ELR (cell line): ENCODE measurements at regions not wholly inside any gene's neighbourhood (a gene's known extent, or its start where the extent isn't known, plus 50 kb on each side); places are given as distances from the start of the nearest gene placed in this dataset.

Experiments used
- DNase-seq: peaks from one replicate; pipeline ENCODE4 v3.0.0-alpha.2; 2015; ENCODE audit warnings: low read depth

DNA sequence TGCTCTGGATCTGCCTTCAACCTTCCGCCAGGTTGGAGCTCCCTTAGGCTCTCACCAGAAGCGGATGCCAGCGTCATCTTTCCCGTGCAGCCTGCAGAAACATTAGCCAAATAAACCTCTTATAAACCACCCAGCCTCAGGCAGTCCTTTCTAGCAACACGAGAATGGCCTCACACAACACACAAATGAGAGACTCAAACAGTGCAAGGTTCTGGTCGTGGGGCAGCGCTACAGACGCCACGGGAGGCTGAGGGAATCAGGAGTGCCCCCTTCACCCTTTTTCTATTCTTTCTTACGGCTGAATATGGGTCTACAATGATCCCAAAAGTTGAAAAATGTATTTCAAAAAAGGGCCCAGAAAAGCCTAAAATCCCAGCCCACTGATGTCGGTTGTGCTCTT, 96.4 kb downstream of the FOXL3 start:
- DNase-seq, result no peak

DNA sequence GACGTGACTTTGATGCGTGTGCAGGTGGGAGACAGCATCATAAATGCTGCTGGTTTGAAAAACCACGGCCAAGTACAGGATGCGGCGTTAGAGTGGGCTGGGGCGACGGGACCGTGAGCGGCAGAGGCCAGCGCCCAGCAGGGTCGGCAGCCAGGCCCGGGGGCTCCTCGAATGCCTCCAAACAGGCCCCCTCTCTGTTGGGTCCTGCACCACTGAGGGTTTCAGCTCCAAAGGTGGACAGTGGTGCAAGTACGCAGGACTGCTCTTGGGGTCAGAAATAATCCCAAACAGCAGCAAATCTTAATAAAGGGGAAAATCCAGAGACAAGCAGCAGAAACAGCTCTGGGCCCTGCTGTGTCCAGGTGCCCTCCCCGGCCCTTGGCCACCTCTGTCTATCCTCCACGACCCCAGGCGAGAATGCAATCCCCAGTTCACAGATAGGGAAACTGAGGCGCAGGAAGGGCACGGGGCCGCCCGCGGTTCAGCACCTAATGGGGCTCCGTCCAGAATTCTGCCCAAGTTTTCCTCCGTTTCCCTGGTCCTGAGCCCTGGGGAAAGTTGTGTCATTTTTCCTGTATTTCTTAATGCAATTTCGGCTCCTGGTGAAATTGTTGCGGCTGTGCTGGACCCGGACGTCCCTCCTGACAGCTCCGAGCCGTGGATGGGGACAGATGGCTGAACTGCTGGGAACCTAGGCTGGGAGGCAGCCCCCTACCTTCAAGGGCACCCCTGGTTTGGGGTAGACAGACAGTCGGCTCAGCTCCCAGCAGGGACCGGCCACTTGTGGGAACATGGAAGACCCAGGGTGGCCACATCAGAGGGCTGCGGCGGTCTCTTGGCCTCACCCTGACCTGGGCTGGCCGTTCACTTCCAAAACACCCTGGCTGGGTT, 97.4 kb downstream of the FOXL3 start:
- DNase-seq, result no peak

DNA sequence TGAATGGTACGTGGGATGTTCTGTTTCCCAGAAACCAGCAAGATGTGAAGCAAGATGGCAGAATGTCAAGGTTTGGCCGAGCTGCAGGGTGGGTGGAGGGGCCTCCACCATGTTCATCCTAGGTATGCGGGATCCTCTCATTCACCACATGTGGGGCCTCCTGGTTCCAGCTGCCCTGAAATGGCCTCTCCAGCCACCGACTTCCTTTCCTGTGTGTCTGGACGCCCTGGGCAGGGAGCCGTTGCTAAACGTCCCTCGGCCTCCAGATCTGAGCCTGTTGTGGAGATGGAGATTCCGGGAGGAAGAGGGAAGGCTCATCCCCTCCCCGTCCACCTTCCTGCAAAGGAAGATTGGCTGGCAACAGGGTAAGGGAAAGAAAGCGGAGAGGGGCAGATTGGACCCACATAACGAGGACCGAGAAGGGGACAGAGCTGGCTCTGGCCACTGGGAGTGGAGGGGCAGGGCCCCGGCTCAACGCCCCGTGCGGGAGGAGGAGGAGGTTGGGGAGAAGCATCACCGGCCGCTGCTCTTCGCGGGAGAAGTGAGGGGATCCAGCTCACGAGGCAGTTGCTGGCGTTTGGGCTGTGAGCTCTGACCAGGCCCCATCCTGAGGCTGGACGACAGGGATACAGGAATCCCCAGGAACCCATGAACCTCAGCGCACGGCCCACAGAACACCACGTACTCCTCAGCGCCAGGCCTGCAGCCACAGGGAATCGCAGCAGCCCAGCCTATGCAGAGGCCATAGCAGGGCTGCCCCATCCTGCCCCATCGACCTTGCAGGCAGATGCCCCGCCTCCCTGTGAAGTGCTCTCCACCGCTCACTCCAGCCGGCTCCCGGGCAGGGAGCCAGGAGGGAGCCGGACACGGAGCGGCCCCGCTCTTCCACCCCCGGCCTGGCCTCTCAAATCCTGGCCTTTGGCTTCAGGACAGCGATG, 98.3 kb downstream of the FOXL3 start:
- no peak for DNase-seq

DNA sequence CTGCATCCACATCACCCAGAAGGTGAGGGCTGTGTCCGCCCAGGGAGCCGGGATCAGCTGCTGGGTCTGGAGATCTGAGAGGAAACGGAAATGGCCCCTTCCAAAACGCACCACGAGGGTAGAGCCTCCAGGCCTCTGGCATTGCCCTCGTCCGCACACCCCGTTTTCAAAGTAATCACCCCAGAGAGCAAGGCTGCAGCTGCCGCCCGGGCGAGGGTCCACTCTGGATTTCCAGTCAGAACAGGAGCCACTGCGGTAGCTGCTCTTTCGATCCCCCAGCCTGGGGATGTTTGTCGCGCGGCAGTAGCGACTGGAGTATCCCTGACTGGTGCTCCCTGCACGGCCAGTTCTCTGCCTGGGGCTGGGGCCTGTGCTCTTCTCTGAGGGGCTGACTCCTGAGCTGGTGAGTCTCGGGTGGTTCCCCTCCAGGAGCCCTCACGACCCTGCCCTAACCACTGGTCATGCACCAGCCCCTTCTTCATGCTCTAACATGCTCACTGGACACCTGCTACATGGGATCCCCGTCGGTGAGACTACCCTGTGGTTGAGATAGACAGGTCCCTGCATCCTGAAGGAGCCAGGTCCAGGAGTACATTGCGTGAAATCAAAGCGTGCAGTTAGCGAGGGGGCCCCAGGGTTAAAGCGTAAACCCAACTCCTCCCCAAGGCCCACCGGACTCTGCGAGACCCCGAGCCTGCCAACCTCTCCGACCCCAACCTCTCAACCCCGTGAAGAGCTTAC, 99.2 kb downstream of the FOXL3 start:
- DNase-seq, result no peak

DNA sequence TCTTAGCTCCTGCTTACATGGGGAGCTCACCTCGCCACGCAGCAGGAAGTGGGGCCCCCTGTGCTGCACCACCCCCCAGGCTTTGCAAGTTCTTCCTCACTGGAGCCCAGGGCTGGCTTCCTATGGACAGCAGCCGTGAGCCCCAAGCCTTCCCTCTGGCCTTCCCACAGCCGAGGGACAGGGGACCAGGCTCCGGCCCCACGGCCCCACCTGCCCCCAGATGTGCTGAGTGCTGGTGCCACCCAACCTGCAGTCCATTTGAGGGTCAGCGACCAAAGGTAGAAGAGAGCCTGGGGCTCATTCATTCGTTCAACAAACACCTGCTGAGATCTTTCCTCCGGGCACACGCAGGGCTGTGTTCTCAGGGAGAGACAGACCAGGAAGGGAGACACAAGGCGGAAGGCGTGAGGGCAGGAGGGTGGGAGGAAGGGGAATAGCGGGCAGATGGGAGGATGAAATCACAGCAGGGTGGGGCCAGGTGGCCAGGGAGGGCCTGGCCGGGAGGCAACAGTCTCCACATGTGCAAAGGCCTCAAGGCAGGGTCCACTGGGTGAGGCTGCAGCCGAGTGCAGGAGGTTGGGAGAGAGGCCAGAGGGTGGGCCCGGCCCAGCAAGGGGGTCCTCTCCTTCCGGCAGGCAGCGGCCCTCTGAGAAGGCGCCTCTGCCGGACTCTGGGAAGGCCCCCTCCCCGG, 100.1 kb downstream of the FOXL3 start:
- DNase-seq, result no peak

GRCh38 chr7:390761-391410, 100.9 kb downstream of the FOXL3 start:
- no peak for DNase-seq

- DNase-seq, result no peak
These were observed 101.5 kb downstream of the FOXL3 start for GRCh38 chr7:391411-391951.

- DNase-seq, result no peak
These were observed 102.1 kb downstream of the FOXL3 start for GRCh38 chr7:391961-392524.

DNA sequence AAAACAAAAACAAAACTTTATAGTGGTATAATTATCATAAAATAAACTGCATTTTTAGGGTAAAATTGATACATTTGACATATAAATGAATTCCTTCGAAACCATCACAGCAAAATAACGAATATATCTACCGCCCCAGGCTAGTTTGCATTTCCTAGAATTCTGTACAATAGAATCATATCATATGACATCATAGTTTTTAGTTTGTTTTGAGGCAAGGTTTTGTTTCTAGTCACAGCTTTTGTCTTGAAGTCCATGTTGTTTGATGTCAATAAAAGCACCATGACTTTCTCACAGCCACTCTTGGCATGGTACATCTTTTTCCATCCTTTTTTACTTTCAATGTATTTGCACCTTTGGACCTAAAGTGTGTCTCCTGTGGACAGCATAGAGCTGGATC, 102.9 kb downstream of the FOXL3 start:
- DNase-seq, result no peak

GRCh38 chr7:395643-396042, 105.7 kb downstream of the FOXL3 start:
- no peak for DNase-seq

DNA sequence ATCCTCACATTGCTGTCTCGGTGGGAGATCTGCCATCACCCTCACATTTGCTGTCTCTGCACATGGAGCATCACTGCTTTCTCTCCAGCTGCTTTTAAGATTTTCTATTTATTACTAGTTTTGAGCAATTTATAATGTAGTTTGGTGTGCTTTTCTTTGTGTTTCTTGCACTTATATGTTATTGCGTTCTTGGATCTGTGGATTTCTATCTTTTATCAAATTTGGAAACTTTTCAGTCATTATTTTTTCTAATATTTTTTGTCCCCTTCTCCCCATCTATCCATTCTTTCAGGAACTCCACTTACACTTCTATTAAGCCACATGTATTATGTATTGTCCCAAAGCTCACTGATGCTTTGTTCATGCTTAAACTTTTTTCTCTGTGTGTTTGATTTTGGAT, 108.9 kb downstream of the FOXL3 start:
- no peak for DNase-seq

DNA sequence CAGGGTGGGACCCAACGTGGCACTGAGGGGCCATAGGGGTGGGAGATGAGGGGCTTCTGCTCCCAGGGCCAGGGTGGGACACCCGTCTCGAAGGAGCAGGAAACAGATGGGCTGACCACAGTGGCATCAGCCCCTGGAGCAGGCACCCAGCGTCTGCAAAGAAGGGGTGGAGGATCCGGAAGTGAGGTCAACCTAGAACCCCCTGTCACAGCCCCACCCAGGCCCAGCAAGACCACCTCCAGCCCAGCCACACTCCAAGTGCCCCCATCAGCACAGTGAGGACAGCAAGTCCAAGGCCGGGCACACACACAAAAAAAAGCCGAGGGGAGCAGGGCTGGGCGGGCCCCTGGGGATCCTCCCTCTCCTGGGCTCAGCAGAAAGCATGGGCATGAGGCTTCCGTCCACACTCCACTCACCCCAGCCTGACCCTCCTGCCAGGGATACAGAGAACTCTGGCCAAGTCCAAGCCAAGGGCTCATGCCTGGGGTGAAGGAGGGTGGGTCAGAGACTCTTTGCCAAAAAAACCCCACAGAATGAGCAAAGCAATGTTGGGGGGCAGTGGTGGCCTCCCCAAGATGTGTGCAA, 111.0 kb downstream of the FOXL3 start:
- no peak for DNase-seq

DNA sequence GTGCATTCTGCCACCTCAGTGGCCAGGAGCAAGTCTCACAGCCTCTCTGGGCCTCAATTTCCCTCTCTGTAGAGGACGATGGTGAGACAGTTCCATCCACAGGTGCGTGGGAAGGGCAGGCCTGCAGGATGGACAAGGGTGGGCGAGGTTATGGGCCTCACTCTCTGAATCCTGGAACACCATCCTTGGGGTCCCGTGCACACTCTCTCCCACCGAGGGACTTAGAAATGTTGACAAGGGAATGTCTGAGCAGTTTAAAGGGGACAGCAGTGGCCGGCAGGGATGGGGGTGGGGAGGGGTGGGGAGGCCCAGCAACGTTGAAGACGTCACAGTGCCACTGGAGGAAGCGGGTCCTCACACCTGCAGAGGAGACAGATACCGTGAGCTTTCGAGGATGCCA, 111.5 kb downstream of the FOXL3 start:
- DNase-seq, result no peak

- no peak for DNase-seq
These were observed 114.7 kb downstream of the PDGFA start for GRCh38 chr7:404812-405488.

GRCh38 chr7:405489-406211, 114.0 kb downstream of the PDGFA start:
- DNase-seq, result no peak

GRCh38 chr7:407721-408539, 111.7 kb downstream of the PDGFA start:
- no peak for DNase-seq

- no peak for DNase-seq
These were observed 110.8 kb downstream of the PDGFA start for GRCh38 chr7:408751-409311.
